HG02884 (cell line): ENCODE measurements at regions not wholly inside any gene's neighbourhood (a gene's known extent, or its start where the extent isn't known, plus 50 kb on each side); places are given as distances from the start of the nearest gene placed in this dataset.

Experiments
- ATAC-seq: cut with Tn5 transposase; IDR thresholded peaks from one replicate; pipeline ENCODE4 v1.9.1; 2021; ENCODE audit warnings: mild to moderate bottlenecking, moderate library complexity; ENCODE audit not compliant: unreplicated experiment

GRCh38 chr7:46486256-46487206 lies 565.5 kb upstream of the IGFBP3 start:
- ATAC-seq: no peak

- no peak for ATAC-seq
Observed at GRCh38 chr7:46485481-46486065, 564.5 kb upstream of the IGFBP3 start.

DNA sequence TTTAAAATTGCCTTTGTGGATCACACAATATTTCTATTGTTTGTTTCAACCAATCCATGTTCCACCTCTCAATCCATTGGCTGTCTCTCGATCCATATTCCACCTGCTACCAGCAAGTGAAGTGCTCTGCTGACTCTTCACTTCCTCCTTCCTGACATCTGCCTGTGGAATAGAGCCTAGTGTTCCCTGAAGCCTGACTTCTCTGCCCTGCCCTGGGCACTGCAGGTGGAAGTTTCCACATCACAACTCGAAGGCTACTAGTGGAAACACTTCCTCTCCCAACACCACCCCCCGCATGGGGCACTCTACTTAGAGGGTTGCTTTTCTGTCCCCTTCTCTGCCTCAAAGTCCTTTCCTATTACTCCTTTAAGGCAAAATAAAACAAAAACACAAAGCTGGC lies 563.8 kb upstream of the IGFBP3 start:
- ATAC-seq: no peak

- no peak for ATAC-seq
Observed at GRCh38 chr7:46480619-46481018, 559.5 kb upstream of the IGFBP3 start.

DNA sequence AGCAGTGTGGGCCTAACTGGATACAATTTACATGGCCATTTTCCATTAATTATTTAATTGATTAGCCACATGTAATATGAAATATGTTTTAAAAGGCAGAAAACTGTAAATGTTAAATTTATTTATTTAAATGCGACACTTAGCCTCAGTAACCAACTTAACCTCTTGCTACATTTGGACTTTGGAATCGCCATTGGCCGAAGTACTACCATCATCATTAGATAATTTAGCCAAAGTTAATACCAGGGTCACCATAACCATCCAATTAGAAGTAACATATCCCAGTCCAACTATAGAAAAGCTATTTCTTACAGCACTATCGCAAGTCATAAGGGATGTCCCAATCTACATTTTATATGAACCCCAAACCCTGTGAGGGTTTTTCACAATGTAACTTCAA lies 558.6 kb upstream of the IGFBP3 start:
- no peak for ATAC-seq

DNA sequence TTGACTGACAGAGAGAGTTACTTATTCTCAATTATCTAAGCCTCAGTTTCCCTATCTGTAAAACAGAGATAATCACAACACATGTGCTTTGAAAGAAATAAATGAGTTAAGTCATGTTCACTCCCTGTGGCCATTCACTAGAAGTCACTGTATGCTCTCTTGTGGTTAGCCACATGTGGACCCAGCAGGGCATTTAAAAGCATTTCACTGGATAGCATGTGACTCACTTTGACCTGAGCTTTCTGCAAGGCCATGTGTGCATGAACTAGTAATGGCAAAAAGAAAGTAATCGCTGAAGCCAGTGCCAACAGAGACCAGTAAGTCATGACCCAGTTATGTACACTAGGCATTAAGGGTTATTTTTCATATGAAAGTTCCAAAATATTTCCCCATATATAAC lies 557.0 kb upstream of the IGFBP3 start:
- ATAC-seq: no peak

GRCh38 chr7:46468753-46469356 lies 547.8 kb upstream of the IGFBP3 start:
- ATAC-seq: no peak

DNA sequence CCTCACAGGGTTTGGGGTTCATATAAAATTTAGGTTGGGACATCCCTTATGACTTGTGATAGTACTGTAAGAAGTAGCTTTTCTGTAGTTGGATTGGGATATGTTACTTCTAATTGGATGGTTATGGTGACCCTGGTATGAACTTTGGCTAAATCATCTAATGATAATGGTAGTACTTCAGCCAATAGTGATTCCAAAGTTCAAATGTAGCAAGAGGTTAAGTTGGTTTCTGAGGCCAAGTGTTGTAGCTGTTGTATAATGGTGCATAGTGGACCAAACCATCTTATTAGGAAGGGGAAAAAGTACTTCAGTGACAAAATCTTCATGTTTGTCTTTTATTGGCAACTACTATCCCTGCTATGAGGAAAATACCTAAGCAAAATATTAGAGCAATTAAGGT lies 542.1 kb upstream of the IGFBP3 start:
- ATAC-seq: no peak

DNA sequence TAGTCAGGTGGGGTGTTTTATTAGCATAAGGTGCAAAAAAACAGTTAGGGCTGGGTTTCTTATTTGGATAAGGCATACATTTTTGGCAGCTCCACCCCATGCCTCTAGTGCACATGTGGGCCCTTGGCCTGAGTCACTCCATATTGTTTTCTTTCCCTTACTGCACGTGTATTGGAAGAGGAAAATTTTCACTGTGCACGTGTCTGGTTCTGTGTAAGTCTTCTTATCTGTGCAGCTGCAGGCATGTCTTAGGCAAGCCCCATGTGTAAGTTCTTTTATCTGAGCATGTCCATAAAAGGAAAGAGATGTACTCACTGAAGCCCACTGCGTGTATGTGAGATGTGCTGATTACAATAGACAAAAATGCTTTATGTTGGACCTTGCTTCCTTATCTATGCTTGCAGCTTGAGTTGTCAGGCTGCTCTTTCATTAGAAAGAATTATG lies 540.3 kb upstream of the IGFBP3 start:
- no peak for ATAC-seq

DNA sequence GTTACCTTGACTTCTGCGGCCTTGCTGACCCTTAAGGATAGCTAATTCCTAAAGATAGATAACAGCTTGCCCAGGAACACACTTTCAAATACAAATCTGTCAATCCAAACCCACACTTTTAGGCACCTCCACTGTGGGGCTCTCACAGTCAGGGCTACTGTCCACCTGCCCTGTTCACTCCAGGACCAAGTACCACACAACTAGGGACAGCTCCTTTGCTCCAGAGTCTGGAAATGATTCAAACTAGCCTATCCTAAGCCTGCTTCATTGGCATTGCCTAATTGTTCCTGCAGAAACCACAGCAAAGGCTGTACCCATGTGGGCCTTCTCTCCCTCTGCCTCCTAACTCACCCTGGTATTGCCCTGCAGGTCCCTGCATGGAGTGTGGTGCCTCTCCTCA lies 538.9 kb upstream of the IGFBP3 start:
- no peak for ATAC-seq

DNA sequence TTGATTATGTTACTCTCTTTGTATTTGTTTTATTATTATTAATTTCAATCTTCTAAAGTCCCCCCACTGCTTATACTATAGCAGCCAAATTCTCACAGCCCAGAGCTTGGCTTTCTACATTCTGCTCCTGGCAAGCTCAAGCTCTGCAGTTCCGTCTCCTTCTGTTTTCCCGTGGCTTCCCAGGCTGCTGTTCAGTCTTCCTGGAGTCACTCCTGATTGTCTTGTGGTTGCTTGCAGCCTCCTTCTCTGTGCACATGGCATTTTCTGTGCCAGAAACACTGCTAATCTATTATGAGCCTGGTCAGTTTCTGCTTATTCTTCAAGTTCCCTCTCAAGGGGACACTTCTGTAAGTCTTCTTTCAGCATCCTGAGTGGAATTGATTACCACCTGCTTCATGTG lies 533.7 kb upstream of the IGFBP3 start:
- no peak for ATAC-seq

DNA sequence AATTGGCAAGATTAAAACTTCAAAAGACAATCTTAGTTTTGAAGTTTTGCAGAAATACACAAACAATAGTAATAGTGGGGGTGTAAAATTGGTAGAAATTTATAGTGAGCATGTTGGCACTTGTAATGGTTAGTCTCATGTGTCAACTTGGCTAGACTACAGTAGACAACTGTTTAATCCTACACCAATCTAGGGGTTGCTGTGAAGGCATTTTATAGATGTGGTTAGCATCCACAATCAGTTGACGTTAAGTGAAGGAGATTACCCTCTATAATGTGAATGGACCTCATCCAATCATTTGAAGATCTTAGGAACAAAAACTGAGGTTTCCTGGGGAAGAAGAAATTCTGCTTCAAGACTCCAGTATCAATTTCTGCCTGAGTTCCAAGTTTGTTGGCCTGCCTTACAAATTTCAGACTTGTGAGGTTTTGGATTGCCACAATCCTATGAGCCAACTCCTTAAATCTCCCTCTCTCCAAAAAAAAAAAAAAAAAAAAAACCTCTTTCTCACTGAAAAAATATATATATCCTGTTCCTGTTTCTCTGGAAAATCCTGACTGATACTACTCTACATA lies 531.6 kb upstream of the IGFBP3 start:
- no peak for ATAC-seq

DNA sequence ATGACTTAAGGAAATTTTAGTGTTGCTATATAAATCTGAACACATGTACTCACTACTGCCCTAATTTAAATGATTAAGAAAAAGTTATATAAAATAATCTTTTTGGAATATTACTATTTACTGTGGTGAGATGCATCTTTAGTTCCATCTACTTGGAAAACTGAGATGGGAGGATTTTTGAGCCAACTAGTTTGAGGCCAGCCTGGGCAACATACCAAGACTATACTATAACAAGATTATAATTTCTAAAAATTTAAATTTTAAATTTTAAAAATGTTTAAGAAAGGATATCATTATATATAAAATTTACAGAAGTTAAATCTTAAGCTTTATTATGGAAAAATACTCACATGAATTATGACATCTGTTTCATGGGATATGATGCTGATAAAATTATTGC lies 530.8 kb upstream of the IGFBP3 start:
- ATAC-seq: no peak

DNA sequence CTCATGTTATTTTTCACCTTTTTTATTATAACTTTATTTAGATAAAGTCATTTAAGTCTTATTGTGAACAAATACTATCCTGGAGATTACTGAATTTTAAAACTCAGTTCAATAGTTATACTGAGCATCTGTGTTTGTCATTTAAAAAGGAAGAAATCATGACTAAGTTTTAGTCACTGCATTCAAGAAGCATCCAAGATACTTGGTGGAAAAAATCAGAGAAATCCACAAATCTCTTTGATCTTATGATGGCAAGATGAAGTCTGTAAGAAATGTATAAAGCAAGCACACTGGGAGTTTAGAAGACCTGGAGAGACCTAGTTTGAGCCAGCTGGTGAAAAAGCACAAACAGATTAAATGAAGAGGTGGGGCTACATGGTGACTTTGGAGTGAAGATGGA lies 529.8 kb upstream of the IGFBP3 start:
- ATAC-seq: no peak

DNA sequence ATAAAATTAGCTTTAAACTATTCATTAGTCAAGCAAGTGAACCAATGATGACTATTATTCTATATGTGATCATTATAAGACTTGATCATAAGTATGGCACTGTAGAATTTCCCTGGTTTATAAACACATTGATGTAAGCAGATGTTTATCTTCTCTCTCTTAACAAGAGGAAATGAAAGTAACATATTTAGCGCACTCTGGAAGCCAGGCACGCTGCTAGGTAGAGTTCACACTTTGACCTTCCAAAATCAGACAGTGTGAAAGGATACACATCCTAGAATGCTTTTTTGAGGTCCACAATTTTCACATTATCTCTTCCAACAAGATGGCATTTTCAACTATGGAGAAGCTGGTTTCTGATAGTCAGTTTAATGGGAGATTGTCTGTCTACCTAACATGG lies 529.4 kb upstream of the IGFBP3 start:
- no peak for ATAC-seq

DNA sequence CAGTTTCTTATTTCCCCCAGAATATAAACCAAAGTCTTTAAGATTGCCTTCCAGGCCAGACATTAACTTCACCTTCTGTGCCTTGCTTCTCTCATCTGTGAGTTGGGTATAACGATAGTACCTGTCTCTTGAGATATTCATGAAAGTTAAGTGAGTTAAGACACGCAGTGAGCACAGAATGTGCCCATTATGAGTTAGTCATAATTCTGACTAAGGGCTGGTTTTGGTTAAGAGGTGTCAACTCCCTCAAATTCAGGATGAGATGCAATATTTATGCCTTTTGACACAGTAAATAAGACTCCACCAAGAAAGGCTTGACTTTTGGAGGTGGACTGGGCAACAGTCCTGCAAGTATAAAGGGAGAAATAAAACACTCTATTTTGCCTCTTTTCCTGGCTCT lies 528.7 kb upstream of the IGFBP3 start:
- ATAC-seq: no peak

GRCh38 chr7:46448478-46448877 lies 527.4 kb upstream of the IGFBP3 start:
- ATAC-seq: no peak

DNA sequence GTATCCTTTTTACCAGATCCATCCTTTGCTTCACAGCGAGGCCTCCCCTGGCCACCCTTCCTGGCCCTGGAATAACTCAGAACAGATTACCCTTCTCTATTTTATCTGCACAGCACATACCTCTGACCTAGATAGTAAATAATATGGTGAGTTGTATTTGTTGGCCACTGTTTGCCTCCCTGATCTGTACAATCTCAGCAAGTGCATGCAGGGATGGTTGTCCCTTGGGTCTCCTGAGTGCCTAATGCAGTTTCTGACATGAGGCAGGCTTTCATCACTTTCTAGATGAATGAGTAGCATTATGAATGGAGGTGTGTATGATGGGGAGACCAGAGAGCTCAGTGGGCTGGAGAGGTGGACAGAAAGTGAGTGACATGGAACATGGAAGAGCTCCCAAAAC lies 525.1 kb upstream of the IGFBP3 start:
- ATAC-seq: no peak

DNA sequence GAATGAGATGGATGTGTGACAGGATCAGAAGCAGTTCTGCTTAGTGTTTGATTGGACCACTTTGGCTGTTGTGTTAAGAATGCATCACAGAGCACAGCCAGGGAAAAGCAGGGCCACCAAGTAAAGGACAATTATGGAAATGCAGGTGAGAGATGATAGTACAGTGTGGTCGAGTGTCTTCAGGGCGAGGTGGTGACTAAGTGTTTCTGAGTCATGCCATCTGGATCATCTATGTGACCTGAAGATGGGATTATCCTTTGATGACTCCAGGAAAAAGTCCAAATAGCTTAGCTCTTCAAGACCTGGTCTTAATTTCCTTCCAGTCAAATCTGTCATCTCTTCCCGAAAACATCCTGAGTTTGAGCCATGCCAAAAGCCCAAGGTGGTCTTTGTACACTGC lies 523.2 kb upstream of the IGFBP3 start:
- ATAC-seq: no peak

DNA sequence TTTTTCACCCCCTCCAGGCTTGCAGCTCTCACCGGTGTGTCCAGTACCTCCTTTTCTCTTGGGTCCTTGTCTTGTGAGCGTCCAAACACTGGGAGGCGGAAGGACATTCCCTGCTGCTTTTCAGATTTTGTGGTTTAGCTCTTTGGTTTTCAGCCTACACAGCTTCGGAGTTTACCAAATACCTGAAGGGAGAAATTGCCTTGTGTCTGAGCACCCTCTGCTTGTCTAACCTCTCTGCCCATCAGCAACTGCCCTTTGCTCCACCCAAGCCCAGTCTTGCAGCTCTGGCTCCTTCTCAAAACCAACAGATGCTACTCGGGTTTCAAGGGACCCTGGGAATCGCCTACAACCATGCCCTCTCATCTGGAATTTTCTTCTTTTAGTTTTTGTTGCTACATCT lies 519.1 kb upstream of the IGFBP3 start:
- no peak for ATAC-seq

DNA sequence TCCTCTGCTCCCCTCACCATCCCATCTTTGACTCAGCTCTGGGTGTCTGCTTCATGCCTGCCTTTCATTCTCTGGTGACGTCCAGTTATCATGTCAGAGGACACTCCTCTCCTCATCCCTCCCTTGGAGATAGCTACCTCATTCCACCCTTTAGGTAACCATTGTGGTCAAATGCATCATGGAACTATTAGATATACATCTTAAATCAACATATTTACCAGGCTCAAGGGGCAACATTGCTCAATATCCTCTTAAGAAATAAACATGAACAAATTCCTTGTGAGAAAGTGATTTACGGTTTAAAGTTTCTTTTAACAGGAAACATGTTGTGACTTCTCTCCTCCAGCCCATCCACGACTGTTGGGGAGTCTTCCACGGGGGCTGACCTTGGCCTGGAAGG lies 511.6 kb upstream of the IGFBP3 start:
- ATAC-seq: no peak

GRCh38 chr7:46428295-46428694 lies 507.2 kb upstream of the IGFBP3 start:
- no peak for ATAC-seq
